Ovary (tissue), 7 donors: ENCODE measurements at regions not wholly inside any gene's neighbourhood (a gene's known extent, or its start where the extent isn't known, plus 50 kb on each side); places are given as distances from the start of the nearest gene placed in this dataset.

Source experiments
- DNase-seq, 5 donors: peaks; one replicate each; pipeline ENCODE4 v3.0.0-alpha.2; 2019 to 2020
- H3K27ac ChIP-seq, 2 donors: fragments of 200-600 bp; one replicate each; pipeline versions ENCODE4 v1.5.1 to v1.8.0; 2019 to 2022
- H3K27me3 ChIP-seq: fragments of 200-600 bp; one replicate; pipeline ENCODE4 v1.8.0; 2022
- H3K36me3 ChIP-seq: fragments of 200-600 bp; sonication (generic); one replicate; pipeline ENCODE4 v1.5.1; 2019
- H3K4me1 ChIP-seq: one replicate; pipeline ENCODE4 v1.8.1; 2013; ENCODE audit warnings: mild to moderate bottlenecking, moderate library complexity; ENCODE audit not compliant: insufficient read depth
- H3K4me3 ChIP-seq: fragments of 200-600 bp; sonication (generic); one replicate; pipeline ENCODE4 v1.5.1; 2017
- H3K9me3 ChIP-seq, 2 donors: fragments of 200-600 bp in 1 of 2; sonication (generic) in 1 of 2; one replicate each; pipeline versions ENCODE4 v1.5.1 to v1.8.1; 2013 to 2019; ENCODE audit warnings: mild to moderate bottlenecking in 1 of 2, moderate library complexity in 1 of 2
- EP300 ChIP-seq: sonication (generic); formaldehyde crosslinking; IDR thresholded peaks from one replicate; pipeline ENCODE4 v1.6.1; 2017; ENCODE audit warnings: antibody characterized with exemption
- POLR2A ChIP-seq: fragments of 450-650 bp; IDR thresholded peaks from one replicate; pipeline ENCODE4 v1.6.1; 2017; ENCODE audit warnings: antibody characterized with exemption, mild to moderate bottlenecking, moderate library complexity
- WGBS, 3 donors: extraction: QIAGEN DNeasy Blood & Tissue Kit in 1 of 3; methylation state at CpG; one replicate each; pipeline versions ENCODE4 v1.1.5 to v1.1.7; 2013 to 2017; 5-methylcytosine and 5-hydroxymethylcytosine counted together
- intact Hi-C, 4 donors: fragments of 100-400 bp; cut with DNase I; formaldehyde crosslinking; loops; one replicate each; pipeline versions ENCODE4 v1.11.0 to v1.15.1; 2022 to 2023
- TF ChIP-seq, protein P1 (sequence below), 3 donors: fragments of 450-650 bp in 2 of 3; fragments of 200-600 bp in 1 of 3; IDR thresholded peaks; one replicate each; pipeline versions ENCODE4 v1.5.1 to v1.8.0; 2016 to 2022; ENCODE audit warnings: antibody characterized with exemption in 3 of 3, mild to moderate bottlenecking in 1 of 3
- donor health status: DM: no; HTN: no; CAD: no; lungs with moderate emphysema.
- donor health status: DM: no; HTN: no; CAD: no.
- donor health status: Bipolar disorder and iron deficiency.
- donor health status: DM: no; HTN: no; CAD: no.
- donor health status: DM: yes; HTN: yes; CAD: no.

DNA sequence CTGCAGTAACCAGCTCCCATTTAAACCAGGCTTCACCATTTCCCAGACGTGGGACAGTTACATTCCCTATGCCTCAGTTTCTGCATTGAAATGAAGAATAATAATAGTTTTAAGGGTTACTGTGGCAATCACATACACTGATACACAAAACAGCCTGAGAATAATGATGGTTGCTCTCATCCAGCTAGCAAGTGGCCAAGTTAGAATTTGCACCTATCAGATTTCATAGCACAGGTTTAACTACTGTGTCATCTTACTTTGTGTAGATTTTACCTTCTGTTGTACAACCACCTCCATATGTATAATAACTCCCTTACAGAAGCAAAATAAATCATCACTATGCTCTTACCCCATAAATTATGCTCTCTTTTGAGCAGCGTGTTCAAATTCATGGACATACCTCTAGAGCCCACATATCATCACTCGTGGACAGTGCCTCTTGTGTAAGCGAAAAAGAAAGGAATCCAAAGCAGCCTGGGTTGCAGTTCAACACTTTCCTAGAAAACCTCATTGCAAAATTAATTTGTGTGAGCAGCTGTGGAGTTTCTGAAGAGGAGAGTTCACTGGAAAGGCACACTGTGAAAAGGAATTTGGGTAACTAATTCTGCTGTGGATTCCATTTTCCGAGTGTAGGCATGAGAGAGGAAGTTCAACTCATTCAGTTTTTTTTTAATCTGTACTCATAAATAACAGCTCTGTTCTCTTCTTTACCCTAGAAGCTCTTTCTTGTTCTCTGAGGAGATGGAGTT lies 492.5 kb downstream of the ARL4A start:
- Histone ChIP-seq H3K36me3 (no peaks in the 10 kb centered on the region), H3K4me1 (no peaks in the 10 kb centered on the region), H3K27ac (no peak overlapping the region), H3K4me3 (no peak overlapping the region), H3K27me3 (no peaks in the 10 kb centered on the region), H3K9me3 (no peaks in the 10 kb centered on the region)
- TF ChIP-seq EP300 = no peak
- TF ChIP-seq POLR2A = no peak
- TF ChIP-seq, protein P1, sequence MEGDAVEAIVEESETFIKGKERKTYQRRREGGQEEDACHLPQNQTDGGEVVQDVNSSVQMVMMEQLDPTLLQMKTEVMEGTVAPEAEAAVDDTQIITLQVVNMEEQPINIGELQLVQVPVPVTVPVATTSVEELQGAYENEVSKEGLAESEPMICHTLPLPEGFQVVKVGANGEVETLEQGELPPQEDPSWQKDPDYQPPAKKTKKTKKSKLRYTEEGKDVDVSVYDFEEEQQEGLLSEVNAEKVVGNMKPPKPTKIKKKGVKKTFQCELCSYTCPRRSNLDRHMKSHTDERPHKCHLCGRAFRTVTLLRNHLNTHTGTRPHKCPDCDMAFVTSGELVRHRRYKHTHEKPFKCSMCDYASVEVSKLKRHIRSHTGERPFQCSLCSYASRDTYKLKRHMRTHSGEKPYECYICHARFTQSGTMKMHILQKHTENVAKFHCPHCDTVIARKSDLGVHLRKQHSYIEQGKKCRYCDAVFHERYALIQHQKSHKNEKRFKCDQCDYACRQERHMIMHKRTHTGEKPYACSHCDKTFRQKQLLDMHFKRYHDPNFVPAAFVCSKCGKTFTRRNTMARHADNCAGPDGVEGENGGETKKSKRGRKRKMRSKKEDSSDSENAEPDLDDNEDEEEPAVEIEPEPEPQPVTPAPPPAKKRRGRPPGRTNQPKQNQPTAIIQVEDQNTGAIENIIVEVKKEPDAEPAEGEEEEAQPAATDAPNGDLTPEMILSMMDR (IDR thresholded peaks at IDR 0.05) = no peak
- intact Hi-C loops = no loop called here
- no peak for DNase-seq
- WGBS, 3 donors = 30 to 37% (median 35%) methylated on average over 5 of the region's 5 CpGs

DNA sequence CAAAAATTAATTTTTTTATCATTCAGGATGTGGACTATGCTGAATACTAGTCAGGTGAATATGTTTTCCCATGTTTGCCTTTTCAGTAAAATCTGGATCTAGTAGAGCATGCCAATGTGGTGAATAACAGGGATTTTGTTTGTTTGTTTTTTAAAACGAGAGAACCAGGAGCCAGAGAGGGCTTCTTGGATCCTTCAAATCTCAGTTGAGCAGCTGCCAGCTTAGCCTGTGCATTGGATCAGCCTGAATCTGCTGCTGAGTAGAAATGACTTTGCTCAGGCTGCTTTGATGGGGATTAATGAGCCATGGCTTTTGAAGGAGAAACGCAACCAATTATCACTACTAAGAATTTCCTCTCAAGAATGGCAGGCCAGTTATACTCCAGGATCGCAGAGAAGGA lies 493.8 kb downstream of the ARL4A start:
- TF ChIP-seq EP300 (no peak), POLR2A (no peak)
- TF ChIP-seq, protein P1 (IDR thresholded peaks at IDR 0.05) = no peak
- 11 to 17% (median 14%) methylated on average over 3 of the region's 3 CpGs for WGBS, 3 donors
- H3K4me3 ChIP-seq = no peak overlapping the region
- no peak overlapping the region for H3K27ac ChIP-seq
- no peak for DNase-seq
- H3K27me3 ChIP-seq = no peaks in the 10 kb centered on the region
- no peaks in the 10 kb centered on the region for H3K9me3 ChIP-seq
- no peaks in the 10 kb centered on the region for H3K4me1 ChIP-seq
- intact Hi-C loops = no loop called here
- no peaks in the 10 kb centered on the region for H3K36me3 ChIP-seq

DNA sequence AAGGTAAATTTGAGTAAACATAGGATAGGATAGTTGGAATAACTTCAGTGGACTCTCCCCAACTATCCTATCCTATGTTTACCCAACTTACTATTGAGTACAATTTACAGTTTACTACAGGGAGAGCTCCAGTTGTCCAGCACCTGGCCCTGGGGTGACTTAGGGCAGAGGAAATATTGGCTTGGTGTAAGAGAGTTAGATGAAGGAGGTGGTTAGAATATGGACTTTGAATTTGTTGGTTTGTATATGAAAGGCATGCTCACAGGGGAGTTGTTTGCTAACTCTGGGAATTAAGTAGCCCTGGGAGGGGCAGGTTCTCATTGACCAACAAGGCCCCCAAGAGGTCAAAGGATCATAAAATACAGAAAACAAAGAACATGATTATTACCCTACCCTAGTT lies 497.7 kb downstream of the ARL4A start:
- Histone ChIP-seq H3K4me3 (no peak overlapping the region), H3K36me3 (no peaks in the 10 kb centered on the region), H3K4me1 (no peaks in the 10 kb centered on the region), H3K9me3 (no peaks in the 10 kb centered on the region), H3K27ac (no peak overlapping the region), H3K27me3 (no peaks in the 10 kb centered on the region)
- no peak for DNase-seq
- TF ChIP-seq POLR2A = no peak
- TF ChIP-seq, protein P1 (IDR thresholded peaks at IDR 0.05) = no peak
- TF ChIP-seq EP300 = no peak
- intact Hi-C loops = no loop called here

DNA sequence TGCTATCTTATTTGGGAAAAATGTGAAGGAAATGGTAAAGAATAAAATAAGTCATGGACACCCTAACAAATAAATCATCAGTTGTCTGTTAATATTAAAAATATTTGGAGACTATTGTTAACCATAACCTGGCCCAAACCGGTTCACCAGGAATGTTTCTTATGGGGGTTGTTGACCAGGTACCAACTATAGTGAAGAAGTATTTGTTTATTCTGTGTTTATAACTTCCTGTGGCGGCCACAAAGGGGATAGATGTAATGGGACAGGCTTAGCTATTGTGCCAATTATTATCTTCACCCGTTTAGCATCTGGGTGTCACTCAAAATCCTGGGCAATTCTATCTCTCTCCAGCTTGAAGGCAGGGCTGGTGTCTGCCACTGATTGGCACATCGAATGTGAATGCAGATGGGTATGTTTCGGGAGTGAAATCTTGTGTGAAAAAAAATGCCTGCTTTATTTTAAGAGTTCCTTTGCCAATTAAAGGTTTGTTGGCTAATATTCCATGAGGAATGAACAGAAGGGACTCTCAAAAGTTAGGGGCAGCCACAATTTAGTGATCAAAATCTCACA lies 500.9 kb downstream of the ARL4A start:
- no peaks in the 10 kb centered on the region for H3K9me3 ChIP-seq
- no peak overlapping the region for H3K4me3 ChIP-seq
- WGBS, 3 donors = 84 to 90% (median 86%) methylated on average over 5 of the region's 5 CpGs
- no peak overlapping the region for H3K27ac ChIP-seq
- H3K36me3 ChIP-seq = no peaks in the 10 kb centered on the region
- DNase-seq = no peak
- no peak for TF ChIP-seq POLR2A
- no peak for TF ChIP-seq EP300
- TF ChIP-seq, protein P1 (IDR thresholded peaks at IDR 0.05) = no peak
- intact Hi-C loops = no loop called here
- no peaks in the 10 kb centered on the region for H3K4me1 ChIP-seq
- H3K27me3 ChIP-seq = no peaks in the 10 kb centered on the region
